VCaP (cell line): ENCODE measurements at regions not wholly inside any gene's neighbourhood (a gene's known extent, or its start where the extent isn't known, plus 50 kb on each side); places are given as distances from the start of the nearest gene placed in this dataset.
"Not testable (repeated sequence)": the region's sequence is repeated elsewhere in the genome, so short reads cannot be mapped to it uniquely, and the experiment has no call there.

Source experiments
- H3K27ac ChIP-seq: fragments of 450-650 bp; 2 replicates; pipeline ENCODE4 v1.5.1; 2017
- CTCF ChIP-seq: fragments of 450-650 bp; conservative IDR thresholded peaks from 2 replicates; pipeline ENCODE4 v1.5.1; 2017; ENCODE audit warnings: mild to moderate bottlenecking, moderate library complexity

- H3K27ac ChIP-seq, result no peak overlapping the region
- TF ChIP-seq CTCF, result no peak
Measured at GRCh38 chr11:37841016-37841415, 1243.0 kb upstream of the RAG2 start.

GRCh38 chr11:37840345-37840744 is 1242.3 kb upstream of the RAG2 start:
- H3K27ac ChIP-seq, result not testable (repeated sequence)

- H3K27ac ChIP-seq, result no peak overlapping the region
- TF ChIP-seq CTCF, result no peak
Measured at GRCh38 chr11:37830529-37830928, 1232.5 kb upstream of the RAG2 start.

GRCh38 chr11:37817727-37818270 is 1219.8 kb upstream of the RAG2 start:
- TF ChIP-seq CTCF, result no peak

GRCh38 chr11:37812281-37812880 is 1214.3 kb upstream of the RAG2 start:
- TF ChIP-seq CTCF, result no peak
- no peak overlapping the region for H3K27ac ChIP-seq

More at GRCh38 chr11:37817727-37818270, 1219.8 kb upstream of the RAG2 start:
- no peak overlapping the region for H3K27ac ChIP-seq

GRCh38 chr11:37811349-37811748 is 1213.3 kb upstream of the RAG2 start:
- no peak overlapping the region for H3K27ac ChIP-seq
- no peak for TF ChIP-seq CTCF

- no peak for TF ChIP-seq CTCF
- H3K27ac ChIP-seq, result no peak overlapping the region
Measured at GRCh38 chr11:37804666-37805065, 1206.6 kb upstream of the RAG2 start.

GRCh38 chr11:37788141-37788877 is 1190.3 kb upstream of the RAG2 start:
- no peak overlapping the region for H3K27ac ChIP-seq
- no peak for TF ChIP-seq CTCF
